Astrocyte of the cerebellum (primary cell): ENCODE measurements at regions not wholly inside any gene's neighbourhood (a gene's known extent, or its start where the extent isn't known, plus 50 kb on each side); places are given as distances from the start of the nearest gene placed in this dataset.
"Not testable (repeated sequence)": the region's sequence is repeated elsewhere in the genome, so short reads cannot be mapped to it uniquely, and the experiment has no call there.

Experiments used
- DNase-seq: peaks from one replicate; pipeline ENCODE4 v3.0.0-alpha.2; 2011; ENCODE audit warnings: low read depth
- H3K4me3 ChIP-seq: 2 replicates; pipeline ENCODE4 v1.5.1; 2011; ENCODE audit warnings: mild to moderate bottlenecking, low read depth, low read length, moderate library complexity
- CTCF ChIP-seq: IDR thresholded peaks from 2 replicates; pipeline ENCODE4 v1.5.1; 2012; ENCODE audit warnings: low read length, low read depth, moderate library complexity, mild to moderate bottlenecking; ENCODE audit errors: missing control alignments
- in situ Hi-C: cut with HindIII; loops from 2 replicates; pipeline ENCODE4 v1.10.0; 2017; ENCODE audit warnings: low sequenced_read_pairs

DNA sequence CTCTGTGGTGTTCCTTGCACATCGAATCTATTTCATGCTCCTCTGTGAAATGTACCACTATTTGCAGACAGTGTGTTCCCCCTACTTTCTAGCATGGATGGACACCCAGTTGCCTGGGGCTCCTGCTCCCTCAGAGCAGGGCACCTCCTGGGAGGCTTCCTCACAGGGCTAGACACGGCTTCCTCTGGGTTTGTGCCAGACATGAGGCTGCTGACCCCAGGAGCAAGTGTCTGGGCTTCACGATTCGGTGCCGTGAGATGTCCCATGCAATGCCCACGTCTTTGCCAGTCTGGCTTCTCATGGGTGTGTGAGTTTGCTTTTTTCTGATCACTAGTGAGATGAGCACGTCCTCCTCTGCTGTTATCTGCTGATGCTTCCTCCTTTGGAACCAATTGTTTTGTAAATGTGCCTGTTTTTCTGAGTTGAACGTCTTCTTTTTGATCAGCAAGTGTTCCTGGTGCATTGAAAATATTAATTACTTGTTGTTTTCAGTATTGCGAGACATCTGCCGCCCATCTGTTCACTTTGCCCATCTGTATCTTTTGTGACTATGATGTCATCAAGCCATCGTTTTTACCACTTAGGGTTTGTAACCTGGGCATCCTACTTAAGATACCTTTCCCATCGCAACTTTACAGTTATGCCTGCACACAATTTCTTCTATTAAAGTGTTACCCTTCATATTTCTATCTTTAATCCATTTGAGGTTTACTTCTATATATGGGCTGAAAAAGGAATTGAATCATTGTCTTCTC lies 92.0 kb downstream of the TTLL2 start:
- no peak for DNase-seq
- no peak overlapping the region for H3K4me3 ChIP-seq
- in situ Hi-C loops, result no loop called here
- TF ChIP-seq CTCF, result no peak

DNA sequence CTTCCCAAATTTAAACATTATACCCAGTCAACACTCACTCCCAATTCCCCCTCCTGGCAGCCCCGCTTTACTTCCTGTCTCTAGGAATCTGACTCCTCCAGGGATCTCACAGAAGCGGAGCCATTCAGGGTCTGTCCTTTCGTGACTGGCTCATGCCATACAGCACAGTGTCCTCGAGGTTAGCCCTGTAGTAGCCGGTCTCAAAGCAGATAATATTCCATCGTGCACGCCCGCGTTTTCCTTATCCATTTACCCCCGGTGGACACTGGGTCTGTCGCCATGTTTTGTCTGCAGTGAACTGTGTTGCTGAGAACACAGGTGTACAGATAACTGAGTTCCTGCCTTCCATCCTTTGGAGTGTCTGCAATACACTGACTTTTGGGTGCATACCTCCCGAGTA lies 95.3 kb downstream of the TTLL2 start:
- in situ Hi-C loops, result no loop called here
- H3K4me3 ChIP-seq, result no peak overlapping the region
- TF ChIP-seq CTCF, result no peak
- DNase-seq, result no peak

- no peak for TF ChIP-seq CTCF
- no peak for DNase-seq
- H3K4me3 ChIP-seq, result no peak overlapping the region
- in situ Hi-C loops, result no loop called here
These were observed 96.2 kb downstream of the TTLL2 start for GRCh38 chr6:167420858-167421766.

DNA sequence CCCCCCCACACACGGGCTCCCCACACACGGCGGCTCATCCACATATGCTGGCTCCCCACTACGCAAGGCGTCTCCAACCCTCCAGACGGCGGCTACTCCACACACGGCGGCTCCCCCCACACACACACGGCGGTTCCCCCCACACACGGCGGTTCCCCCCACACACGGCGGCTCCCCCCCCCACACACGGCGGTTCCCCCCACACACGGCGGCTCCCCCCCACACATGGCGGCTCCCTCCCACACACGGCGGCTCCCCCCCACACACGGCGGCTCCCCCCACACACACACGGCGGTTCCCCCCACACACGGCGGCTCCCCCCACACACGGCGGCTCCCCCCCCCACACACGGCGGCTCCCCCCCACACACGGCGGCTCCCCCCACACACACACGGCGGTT lies 97.1 kb downstream of the TTLL2 start:
- H3K4me3 ChIP-seq, in situ Hi-C loops, DNase-seq: not testable (repeated sequence)

DNA sequence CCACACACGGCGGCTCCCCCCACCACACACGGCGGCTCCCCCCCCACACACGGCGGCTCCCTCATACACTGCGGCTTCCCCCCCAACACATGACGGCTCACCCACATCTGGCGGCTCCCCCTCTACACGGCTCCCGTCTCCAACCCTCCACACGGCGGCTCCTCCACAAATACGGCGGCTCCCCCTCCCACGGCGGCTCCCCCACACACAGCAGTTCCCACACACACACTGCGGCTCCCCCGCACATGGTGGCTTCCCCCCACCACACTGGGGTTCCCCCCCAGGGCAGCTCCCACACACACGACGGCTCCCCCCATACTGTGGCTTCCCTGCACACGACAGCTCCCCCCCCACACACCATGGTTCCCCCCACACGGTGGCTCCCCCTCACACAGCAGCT lies 98.0 kb downstream of the TTLL2 start:
- in situ Hi-C loops, result no loop called here

GRCh38 chr6:167424060-167424673 lies 99.3 kb downstream of the TTLL2 start:
- in situ Hi-C loops, result no loop called here
- TF ChIP-seq CTCF, result no peak
- DNase-seq, result no peak
- no peak overlapping the region for H3K4me3 ChIP-seq

More for the DNA sequence above, 98.0 kb downstream of the TTLL2 start:
- TF ChIP-seq CTCF, result no peak
- DNase-seq, result no peak
- H3K4me3 ChIP-seq, result no peak overlapping the region
